Hematopoietic multipotent progenitor cell treated with erythropoietin and hydrocortisone succinate and interleukin-3 and kit ligand, for 17 days (in vitro differentiated cells): ENCODE measurements at regions not wholly inside any gene's neighbourhood (a gene's known extent, or its start where the extent isn't known, plus 50 kb on each side); places are given as distances from the start of the nearest gene placed in this dataset.
A peak's percentile ranks its signal among the peaks of the same experiment; 100 is the strongest.
"Not testable (repeated sequence)": the region's sequence is repeated elsewhere in the genome, so short reads cannot be mapped to it uniquely, and the experiment has no call there.

Experiments
- DNase-seq: peaks from one replicate; pipeline ENCODE4 v3.0.0-alpha.2; 2015; ENCODE audit warnings: low spot score

DNA sequence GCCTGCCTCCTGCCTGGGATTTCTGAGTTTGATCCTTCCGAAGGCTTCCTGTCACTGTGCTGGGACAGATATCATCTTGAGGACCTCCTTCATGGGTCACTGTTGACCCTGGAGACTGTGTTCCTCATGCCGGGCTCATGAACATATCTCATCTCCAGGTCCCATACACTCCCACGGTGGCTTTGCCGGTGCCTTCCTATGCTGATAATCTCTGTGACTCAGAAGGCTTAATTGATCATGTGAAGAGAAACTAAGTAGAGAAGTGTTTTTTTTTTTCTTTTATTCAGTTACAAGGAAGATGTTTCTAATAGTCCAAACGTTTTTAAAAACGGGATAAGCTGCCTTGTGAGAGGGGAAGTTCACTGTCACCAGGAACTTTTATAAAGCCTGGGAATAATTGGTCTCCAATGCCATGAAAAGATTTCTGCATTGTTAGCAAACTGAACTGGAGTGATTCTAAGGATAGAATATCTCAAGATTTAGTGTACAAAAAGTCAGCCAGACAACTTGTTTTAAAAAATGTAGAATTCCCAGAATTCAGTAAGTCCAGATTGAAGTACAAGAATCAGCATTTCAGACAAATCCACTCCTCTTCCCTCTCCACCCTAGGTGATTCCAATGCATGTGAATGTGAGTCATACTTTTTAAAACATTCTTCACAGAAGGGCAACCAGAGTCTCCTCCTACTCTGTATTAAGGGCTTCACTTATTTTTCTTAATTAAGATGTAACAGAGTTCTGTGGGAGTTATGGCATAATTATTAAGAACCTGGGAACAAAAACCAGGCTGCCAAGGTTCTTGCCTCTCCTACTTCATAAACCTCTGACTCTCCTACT, 139.8 kb upstream of the LGR5 start:
- no peak for DNase-seq

DNA sequence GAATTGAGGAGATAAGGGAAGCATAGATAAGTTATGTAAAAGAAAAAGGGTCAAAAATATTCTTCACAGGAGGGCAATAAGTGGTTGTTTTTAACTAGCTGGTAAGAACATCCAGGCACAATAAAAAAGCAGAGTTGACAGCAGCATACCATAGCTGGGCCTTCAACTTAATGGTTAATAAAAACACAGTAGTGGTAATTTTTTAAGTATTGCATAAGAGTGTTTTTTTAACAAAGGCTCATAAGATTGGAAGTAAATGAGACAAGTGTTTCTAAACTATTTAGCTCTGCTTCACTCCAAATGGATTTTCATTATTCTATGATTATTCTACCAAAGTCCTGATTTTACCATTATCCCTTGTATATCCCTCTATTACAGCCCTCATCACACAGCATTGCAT, 140.1 kb upstream of the TSPAN8 start:
- no peak for DNase-seq

- no peak for DNase-seq
Observed at GRCh38 chr12:71295953-71296352, 138.2 kb upstream of the TSPAN8 start.

DNA sequence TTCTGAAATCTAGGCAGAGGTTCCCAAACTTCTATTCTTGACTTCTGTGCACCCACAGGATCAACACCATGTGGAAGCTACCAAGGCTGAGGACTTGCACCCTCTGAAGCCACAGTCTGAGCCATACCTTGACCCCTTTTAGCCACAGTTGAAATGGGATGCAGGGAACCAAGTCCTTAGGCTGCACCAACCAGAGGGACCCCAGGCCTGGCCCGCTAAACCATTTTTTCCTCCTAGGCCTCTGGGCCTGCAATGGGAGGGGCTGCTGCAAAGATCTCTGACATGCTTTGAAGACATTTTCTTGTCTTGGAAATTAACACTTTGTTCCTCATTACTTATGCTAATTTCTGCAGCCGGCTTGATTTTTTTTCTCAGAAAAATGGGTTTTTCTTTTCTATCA, 133.9 kb upstream of the TSPAN8 start:
- DNase-seq, result no peak

GRCh38 chr12:71283883-71284282, 126.1 kb upstream of the TSPAN8 start:
- no peak for DNase-seq

GRCh38 chr12:71282925-71283324, 125.1 kb upstream of the TSPAN8 start:
- DNase-seq, result no peak

- no peak for DNase-seq
Observed at GRCh38 chr12:71282020-71282419, 124.2 kb upstream of the TSPAN8 start.

GRCh38 chr12:71281425-71281824, 123.6 kb upstream of the TSPAN8 start:
- DNase-seq, result no peak

DNA sequence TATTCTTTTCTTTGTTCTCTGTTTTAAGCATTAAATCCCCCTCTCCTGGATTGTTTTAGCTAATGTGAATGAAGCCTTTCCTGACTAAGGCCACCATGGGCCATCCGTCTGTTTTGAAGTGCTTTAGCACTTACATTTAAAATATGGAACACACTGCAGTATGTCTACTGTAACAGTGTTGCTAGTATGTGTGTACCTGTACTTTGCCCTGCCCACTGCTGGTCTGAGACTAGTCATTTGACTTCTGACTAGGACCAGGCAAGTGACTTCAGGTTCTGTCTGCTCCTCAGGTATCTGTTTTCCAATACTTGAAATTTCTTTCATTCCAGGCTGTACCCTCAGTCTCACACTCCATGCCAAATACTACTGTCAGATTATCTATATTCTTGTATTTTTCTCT, 120.1 kb upstream of the TSPAN8 start:
- no peak for DNase-seq

GRCh38 chr12:71276541-71276940, 118.7 kb upstream of the TSPAN8 start:
- DNase-seq, result no peak

GRCh38 chr12:71270794-71271193, 113.0 kb upstream of the TSPAN8 start:
- DNase-seq, result not testable (repeated sequence)

- DNase-seq, result peak; percentile 27
Observed at GRCh38 chr12:71270057-71270456, 112.3 kb upstream of the TSPAN8 start.

DNA sequence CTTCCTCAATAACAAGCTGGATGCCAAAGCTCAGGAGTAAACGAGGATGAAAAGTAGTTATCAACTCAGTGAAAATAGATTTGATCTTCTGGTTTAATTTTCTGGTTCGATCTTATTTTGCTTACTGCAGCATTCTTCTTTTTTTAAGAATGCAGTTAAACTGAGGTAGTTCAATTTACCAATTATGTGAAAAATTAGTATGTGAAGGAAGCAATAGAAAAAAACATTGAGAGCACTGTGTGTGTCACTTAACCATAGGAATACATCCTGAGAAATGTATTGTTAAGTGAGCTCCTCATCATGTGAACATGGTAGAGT, 111.4 kb upstream of the TSPAN8 start:
- no peak for DNase-seq

- peak; percentile 11 for DNase-seq
Observed at GRCh38 chr12:71268598-71269280, 110.9 kb upstream of the TSPAN8 start.

- DNase-seq, result no peak
Observed at GRCh38 chr12:71266606-71267005, 108.8 kb upstream of the TSPAN8 start.

GRCh38 chr12:71265731-71266130, 107.9 kb upstream of the TSPAN8 start:
- DNase-seq, result not testable (repeated sequence)

DNA sequence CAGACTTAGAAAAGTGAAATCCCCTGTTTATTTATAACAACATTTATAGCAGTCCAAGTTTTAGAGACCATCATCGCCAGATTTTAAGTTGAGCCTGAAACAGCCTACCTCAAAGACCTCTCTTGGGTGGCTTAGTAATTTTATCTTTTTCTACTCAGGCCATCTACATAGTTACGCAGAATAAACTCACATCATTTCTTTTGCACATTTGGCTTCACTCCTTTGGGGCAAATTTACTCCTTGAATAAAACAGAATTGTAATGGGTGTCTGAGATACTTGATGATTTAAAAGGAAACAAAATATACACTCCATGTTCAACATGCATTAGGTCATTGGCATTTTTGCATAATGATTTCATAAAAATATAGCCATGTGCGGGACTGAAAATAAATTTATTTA, 104.7 kb upstream of the TSPAN8 start:
- no peak for DNase-seq

DNA sequence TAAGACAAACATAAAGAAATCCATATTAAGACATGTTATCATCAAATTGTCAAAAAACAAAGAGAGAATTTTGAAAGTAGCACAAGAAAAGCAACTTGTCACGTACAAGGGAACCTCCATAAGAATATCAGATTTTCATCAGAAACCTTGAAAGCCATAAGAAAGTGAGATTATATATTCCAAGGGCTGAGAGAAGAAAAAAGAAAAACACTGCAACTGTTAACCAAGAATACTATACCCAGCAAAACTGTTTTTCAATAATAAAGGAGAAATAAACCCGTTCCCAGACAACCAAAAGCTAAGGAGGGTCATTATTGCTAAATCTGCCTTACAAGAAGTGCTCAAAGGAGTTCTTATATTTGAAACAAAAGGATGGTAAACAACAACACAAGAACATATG, 94.7 kb upstream of the TSPAN8 start:
- DNase-seq, result no peak

DNA sequence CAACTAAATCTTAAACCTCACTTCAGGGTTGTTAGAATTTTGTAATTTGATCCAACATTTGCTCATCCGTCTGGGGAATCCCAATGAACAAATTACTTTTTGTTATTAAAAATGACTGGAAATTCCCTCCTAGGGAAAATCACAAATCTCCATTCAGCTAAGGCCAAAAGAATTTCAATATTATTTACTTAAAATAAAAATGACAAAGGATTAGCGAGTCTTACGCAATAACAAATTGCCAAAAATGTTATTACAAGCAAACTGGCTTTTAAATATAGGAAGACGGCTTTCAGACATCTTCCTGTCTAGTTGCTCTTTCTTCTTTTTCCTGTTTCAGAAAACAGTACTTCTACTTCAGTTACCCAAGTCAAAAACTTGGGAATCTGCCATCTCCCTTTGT, 92.4 kb upstream of the TSPAN8 start:
- no peak for DNase-seq

DNA sequence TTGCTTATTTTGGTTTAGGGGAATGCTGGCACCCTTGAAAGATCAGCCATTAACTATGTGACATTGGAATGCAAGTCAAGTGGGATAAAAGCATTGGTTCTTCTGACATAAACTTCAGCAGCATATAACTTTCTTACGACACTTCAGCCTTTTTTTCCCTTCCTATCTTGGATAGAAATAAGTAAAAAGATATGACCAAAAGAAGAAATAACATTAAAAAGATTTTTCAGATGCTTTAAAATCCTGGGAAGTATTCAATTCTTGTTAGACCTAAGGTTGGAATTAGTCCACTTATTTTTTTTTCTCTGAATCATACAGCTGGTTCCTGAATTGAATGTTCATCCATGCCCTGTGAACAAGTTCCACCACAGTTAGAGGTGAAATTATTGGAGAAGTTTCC, 85.6 kb upstream of the TSPAN8 start:
- DNase-seq, result no peak

DNA sequence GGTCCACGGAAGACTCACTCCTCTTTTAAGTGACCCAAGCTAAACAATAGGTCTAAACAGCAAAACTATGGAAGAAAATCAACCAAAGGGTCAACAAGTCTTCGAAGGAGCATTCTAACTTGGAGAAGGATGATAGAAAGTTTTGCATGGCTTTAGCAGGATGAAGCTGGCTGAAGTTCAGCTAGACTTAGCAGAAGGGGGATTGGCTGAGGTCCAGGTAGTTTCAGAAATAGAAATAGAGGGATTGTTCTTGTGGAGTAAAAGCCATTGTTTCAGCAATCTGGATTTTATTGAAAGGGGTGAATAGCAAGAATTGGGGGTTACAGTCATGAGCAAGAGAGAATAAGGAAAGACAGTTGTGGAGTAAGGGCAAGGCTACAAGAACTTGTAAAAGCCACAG, 84.7 kb upstream of the TSPAN8 start:
- DNase-seq, result no peak

DNA sequence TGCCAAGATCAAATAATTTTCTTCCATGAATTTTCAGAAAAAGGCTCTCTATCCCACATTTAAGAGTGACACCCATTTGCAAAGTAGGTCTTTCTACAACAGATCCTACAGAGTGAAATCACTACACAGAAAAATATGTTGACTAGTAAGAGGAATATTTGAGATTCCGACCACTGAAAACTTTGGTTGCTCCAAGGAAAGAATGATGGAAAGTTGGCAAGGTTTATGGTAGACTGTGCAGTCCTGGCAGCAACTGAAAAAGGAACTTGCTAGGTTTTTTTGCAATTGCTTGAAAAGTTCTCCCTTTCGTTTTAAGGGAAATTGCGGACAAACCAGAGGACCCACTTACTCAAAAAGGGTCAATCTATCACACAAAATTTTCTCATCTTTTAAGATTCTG, 83.1 kb upstream of the TSPAN8 start:
- no peak for DNase-seq

GRCh38 chr12:71239731-71240130, 81.9 kb upstream of the TSPAN8 start:
- no peak for DNase-seq

DNA sequence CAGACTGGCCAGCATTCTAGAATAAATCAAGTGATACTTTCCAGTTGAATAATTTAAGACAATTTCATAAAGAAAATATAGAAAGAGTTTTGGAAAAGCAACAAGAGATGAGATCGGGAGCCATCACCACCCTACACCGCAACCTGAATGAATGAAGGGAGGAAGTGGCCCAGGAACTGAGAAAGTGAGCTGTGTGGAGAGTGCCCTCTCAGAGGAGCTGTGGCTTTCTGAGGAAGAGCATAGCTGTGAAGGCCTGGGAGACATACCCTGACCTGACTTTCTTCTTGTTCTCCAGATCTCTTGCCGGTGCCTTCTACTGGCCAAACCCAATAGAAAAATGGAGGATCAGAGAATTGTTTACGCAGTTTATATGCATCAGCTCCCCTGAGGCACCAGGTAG, 79.3 kb upstream of the TSPAN8 start:
- peak; percentile 21 for DNase-seq
